ENCODE measurements at regions not wholly inside any gene's neighbourhood (a gene's known extent, or its start where the extent isn't known, plus 50 kb on each side); places are given as distances from the start of the nearest gene placed in this dataset.
"Not testable (repeated sequence)": the region's sequence is repeated elsewhere in the genome, so short reads cannot be mapped to it uniquely, and the experiment has no call there.

DNA sequence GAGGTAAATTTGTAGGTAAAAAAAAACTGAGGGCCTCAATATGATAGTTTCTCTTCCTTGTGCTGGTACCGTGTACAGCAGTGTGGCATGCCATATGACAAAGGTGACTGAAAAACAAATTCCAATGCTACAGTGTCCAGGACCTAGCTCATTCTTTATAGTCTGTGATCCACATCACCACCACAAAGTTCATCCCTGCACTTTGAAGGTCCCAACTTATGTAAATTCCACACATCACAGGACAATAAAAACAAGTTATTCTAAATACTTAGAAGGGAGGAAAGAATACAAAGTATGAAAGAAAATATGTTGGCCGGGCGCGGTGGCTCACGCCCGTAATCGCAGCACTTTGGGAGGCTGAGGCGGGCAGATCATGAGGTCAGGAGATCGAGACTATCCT lies 314.6 kb upstream of the SGCG start:
- no peak for DNase-seq

DNA sequence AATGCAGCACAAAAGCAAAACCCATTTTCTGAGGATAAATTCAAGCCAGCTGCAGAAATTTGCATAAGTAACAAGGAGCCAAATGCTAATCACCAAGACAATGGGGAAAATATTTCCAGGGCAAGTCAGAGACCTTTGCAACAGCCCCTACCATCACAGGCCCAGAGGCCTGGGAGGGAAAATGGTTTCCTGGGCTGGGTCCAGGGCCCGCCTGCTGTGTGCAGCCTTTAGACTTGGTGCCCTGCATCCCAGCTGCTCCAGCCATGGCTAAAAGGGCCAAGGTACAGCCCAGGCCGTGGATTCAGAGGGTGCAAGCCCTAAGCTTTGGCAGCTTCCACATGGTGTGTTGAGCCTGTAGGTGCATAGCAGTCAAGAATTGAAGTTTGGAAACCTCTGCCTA lies 309.5 kb upstream of the SGCG start:
- DNase-seq, result no peak

DNA sequence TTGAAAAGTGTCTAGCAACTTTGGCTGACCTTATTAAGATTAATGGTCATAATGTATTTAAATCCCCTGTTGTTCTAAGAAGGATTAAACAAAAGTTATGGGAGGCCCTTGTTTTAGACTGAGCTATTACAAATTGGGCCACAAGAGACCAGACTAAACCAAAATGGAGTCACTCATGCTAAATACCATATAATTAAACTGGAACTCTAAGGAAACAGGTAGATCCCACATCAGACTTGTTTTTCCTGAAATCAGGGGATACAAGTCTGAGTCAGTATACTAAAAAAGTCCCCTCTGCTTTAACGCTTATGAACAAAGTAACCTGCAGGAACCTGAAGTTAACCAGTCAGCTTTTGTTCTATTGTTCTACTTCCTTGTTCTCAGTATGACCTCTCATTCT lies 305.9 kb upstream of the SGCG start:
- DNase-seq, result no peak

DNA sequence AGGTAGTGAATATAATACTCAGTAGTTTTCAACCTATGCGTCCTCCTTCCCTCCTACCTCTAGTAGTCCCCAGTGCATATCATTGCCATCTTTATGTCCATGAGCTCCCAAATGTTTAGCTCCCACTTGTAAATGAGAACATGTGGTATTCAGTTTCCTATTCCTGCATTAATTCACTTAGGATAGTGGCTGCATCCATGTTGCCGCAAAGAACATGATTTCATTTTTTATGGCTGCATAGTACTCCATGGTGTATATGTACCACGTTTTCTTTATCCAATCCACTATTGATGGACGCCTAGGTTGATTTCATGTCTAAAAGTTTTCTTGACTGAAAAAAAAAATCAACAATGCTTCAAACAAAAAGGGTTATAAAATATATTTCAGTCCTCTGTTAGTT lies 303.4 kb upstream of the SGCG start:
- no peak for DNase-seq

DNA sequence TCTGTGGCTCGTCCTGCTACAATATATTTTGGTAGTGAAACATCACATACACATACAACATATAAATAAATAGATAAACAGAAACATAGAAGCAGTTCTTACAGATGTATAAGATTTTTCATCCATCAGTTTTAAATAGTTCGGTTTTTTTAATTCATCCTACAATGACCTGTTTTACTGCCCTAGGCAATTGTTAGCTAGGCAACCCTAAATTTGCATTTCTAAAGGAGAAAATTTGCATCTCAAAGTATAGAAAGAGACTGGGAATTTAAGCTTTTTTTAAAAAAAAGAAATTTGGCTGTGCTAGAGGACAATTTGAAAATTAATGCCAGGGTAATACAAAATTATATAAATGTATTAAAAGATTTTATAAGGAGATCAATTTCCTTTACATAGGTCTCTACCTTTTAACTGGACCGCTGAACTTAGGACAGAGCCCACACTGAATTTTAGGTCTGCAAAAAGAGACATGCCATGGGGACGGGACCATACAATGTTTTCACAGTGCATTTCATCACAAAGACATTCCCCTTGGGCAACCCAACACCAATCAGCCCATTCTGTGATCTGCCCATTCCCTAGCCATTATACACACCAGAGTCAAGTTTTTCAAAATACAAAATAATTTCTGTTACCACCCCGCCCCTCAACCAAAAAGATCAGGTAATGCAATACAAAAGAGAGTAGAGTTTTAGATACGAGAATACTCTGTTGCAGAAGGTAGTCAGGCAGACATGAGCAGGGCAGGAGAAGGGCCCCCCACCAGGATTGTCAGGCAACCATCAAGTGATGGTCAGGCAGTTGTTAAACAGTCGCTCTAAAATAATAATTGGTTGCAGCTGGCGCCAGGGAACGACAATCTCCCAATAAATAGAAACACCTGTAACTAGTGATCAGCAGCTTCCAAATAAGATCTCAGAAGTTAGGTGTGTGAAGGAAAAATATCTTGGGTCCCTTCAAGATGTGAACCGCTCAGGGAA lies 299.7 kb upstream of the SGCG start:
- DNase-seq, result no peak

DNA sequence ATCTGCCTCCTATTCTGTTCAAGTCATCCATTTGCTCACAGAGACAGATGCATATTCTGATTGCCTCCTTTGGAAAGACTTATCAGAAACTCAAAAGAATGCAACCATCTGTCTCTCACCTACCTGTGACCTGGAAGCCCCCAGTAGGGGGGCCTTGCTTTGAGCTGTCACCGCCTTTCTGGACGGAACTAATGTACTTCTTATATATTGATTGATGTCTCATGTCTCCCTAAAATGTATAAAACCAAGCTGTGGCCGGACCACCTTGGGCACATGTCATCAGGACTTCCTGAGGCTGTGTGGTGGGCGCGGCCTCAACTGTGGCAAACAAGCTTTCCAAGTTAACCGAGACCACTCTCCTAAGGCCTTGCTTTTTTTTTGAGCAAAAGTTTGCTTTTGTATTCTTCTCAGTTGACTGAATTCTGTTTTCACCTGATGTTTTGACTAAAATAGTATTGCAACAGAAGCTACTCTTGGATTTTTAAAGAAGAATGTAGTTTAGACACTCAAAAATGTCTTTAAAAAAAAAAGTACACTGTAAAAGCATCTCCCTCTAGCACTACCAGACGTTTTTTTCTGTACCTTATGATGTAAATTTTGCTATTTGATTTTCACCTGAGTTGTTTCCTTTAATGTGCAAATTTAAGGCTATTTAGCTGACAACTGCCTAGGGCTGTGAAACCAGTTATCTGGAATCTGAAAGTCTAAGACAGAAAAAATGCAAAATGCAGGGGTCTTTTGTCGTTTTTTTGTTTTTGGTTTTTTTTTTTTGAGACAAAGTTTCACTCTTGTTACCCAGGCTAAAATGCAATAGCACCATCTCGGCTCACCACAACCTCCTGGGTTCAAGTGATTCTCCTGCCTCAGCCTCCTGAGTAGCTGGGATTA lies 298.8 kb upstream of the SGCG start:
- DNase-seq, result not testable (repeated sequence)

DNA sequence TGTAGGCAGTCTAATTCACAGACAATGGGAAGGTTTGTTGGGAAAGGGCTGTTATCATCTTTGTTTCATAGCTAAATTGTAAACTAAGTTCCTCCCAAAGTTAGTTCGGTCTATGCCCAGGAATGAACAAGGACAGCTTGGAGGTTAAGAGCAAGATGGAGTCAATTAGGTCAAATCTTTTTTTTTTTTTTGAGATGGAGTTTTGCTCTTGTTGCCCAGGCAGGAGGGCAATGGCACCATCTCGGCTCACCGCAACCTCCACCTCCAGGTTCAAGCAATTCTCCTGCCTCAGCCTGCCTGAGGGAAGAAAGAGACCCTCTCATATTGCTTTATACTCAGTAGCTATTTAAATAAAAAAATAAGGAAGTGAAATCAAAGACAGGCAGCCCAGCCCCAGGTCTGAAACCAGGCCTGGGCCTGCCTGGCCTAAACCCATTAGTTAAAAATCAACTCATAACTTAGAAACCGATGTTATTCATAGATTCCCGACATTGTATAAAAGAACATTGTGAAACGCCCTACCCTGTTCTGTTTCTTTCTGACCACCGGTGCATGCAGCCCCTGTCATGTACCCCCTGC lies 297.4 kb upstream of the SGCG start:
- DNase-seq, result no peak

DNA sequence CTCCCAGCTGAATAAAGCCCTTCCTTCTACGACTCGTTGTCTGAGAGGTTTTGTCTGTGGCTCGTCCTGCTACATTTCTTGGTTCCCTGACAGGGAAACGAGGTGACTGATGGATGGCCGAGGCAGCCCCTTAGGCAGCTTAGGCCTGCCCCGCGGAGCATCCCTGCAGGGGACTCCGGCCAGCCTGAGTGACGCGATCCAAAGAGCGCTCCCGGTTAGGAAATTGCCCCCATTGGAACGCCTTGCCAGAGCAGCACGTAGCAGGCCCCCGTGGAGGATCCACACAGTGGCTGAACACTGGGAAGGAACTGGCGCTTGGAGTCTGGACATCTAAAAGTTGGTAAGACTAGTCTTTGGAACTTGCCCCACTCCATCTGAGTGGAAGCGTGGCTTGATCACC lies 296.8 kb upstream of the SGCG start:
- DNase-seq, result no peak

DNA sequence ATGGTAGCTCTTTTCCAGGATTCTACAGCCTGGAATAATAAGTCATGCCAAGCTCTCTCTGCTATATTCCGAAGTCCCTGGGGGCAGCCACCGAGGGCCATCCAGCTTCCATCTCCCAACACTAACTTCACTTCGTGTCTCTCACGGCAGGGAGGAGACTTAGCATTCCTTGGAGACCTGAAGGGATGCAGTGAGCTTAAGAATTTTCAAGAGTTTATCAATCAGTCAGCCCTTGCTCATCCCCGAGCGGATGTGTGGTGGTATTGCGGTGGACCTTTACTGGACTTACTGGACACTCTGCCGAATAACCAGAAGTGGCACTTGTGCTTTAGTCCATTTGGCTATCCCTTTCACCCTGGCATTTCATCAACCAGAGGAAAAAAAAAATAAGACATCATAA lies 294.7 kb upstream of the SGCG start:
- DNase-seq, result not testable (repeated sequence)

DNA sequence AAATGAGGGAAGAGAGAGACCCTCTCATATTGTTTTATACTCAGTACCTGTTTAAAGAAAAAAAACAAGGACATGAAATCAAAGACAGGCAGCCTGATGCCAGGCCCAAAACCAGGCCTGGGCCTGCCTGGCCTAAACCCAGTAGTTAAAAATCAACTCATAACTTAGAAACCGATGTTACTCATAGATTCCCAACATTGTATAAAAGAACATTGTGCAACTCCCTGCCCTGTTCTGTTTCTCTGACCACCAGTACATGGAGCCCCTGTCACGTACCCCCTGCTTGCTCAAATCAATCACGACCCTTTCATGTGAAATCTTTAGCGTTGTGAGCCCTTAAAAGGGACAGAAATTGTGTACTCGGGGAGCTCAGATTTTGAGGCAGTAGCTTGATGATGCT lies 291.4 kb upstream of the SGCG start:
- not testable (repeated sequence) for DNase-seq

DNA sequence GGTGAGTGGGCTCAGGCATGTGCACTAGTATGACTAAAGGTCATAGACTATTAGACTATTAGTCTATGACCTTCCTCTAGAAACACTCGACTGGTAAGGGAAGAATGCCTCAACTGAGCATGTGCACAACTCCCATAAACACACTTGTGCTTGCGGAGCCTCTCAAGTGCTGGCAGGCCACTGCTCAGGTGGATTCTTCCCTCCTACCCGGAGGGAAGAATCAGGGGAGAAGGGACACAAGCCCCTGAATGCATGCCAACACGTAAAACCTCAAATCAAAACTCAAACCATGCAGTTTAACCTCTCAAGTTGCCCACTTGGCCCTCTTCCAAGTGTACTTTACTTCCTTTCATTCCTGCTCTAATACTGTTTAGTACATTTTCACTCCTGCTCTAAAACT lies 287.6 kb upstream of the SGCG start:
- no peak for DNase-seq

DNA sequence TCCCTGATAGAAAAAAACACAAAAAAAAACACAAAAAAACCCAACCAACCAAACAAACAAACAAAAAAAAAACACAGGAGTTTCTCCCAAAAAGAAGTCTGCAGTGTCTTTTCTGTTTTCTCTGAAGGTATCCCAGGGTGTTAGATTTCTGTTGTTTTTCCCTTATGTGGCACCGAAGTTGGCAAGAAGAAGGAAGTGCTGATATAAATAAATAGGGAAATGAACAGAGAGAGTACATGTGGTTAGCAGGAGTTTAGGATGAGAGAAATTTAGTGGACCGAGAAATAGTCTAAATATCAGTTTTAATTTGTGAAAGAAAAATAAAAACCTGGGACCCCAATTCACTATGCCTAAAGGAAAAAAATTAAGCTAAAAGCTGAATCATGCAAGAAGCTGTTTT lies 287.0 kb upstream of the SGCG start:
- DNase-seq, result no peak

DNA sequence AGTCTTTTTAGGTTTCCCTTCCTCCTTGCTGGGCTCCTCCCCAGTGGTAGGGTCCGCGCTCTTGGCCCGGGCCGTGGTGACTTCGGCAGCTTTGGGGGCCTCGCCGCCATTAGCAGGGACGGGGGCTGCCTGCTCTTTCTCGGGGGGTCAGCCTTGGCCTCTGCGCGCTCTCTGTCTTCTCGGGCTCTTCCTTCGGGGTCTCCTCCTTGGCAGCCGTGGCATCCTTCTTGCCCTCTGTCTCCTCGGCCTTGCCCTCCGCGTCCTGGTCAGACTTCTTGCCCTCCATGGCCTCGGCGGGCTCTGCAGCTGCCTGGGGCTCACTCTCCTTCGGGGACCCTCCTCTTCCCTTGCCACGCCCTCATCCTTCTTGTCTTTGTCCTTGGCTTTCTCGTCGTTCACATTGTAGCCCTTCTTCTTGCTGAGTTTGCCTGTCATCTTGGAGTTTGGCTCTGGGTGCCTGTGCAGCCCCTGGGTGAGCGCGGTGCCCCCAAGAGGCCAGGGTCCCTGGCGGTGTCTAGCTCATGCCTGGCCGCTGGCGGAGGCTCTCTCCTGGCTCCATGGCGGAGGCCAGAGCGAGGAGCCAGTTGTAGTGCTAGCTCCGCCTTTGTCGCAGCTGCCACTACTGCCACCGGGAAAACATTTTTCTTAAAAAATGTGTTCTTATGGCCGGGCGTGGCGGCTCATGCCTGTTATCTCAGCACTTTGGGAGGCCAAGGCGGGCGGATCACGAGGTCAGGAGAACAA lies 283.0 kb upstream of the SGCG start:
- DNase-seq, result no peak

DNA sequence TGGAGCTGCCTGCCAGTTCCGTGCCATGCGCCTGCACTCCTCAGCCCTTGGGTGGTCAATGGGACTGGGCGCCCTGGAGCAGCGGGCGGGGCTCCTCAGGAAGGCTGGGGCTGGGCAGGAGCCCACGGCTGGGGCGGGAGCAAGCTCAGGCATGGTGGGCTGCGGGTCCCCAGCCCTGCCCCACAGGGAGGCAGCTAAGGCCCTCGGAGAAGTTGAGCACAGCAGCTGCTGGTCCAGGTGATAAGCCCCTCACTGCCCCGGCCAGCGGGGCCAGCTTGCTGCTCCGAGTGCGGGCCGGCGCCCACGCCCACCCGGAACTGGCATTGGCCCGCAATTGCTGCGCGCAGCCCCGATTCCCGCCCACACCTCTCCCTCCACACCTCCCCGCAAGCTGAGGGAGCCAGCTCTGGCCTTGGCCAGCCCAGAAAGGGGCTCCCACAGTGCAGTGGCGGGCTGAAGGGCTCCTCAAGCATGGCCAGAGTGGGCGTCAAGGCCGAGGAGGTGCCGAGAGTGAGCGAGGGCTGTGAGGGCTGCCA lies 280.3 kb upstream of the SGCG start:
- DNase-seq, result not testable (repeated sequence)

DNA sequence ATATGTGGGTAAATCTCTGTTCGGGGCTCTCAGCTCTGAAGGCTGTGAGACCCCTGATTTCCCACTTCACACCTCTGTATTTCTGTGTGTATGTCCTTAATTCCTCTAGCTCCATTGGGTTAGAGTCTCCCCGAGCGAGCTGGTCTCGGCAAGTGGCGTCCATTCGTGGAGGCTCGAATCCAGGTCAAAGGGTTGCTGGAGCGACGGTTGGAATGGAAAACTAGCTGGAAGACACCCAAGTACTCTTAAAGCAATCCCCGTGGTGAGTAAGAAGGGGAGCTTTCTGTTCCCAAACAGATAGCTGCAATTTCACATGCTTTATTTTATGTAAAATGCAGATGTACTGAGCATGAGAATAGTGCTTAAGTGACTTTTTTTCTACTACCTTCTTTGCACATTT lies 277.5 kb upstream of the SGCG start:
- DNase-seq, result no peak

DNA sequence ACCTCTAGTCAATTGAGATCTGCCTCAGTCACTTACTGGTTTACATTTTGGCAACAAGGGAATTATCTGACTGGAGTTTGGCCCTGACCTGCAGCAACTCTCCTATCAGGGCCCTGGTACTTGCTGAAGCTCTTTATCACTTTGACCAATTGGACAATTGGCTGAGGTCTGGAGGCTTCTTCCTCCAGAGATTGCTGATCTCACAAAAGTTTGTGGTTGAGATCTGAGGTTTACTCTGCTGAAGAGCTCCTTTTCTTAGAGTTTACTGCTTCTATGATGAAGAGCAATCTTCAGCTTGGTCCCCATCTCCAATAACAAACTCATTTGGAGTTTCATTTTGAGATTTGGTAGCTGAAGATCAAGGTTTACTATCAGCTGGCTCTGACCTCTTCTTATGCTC lies 276.9 kb upstream of the SGCG start:
- DNase-seq, result no peak

DNA sequence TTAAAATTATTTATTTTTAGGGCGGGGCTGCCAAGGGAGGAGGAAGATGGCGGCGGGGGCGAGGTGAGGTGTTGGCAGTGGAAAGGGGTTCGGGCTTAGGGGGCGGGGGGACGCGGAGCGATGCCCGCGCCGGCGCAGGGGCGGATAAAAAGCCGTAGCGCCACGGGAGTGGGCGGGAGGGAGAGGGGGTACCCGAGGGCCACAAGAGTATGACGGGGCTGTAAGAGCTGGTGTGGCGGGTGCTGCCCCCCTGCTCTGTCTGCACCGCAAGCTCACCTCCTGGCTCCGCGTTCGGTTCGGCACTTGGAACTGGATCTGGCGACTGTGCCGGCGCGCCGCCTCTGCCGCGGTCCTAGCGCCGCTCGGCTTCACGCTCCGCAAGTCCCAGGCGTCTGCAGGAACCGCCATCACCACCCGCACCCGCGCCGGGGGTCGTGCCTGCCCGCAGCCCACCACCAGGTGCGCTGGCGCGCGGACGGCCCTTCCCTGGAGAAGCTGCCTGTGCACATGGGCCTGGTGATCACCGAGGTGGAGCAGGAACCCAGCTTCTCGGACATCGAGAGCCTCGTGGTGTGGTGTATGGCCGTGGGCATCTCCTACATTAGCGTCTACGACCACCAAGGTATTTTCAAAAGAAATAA lies 265.2 kb upstream of the SGCG start:
- no peak for DNase-seq

DNA sequence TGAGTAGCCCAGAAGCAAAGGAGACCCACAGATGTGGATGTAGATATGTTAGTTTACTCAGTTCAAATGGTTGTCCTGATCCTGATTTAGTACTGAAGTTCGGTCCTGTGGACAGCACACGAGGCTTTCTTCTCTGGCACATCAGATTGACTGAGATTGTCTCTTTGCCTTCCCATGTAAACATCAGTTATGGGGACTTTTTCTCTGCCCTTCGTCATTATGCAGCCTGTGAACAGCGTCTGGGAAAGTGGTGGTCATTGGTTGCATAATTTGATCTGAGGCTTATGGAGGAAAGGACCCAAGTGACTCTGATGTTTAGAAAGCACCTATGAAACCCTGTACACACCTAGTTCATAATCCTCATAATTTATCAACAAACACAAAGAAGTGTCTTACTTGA lies 264.5 kb upstream of the SGCG start:
- DNase-seq, result not testable (repeated sequence)

DNA sequence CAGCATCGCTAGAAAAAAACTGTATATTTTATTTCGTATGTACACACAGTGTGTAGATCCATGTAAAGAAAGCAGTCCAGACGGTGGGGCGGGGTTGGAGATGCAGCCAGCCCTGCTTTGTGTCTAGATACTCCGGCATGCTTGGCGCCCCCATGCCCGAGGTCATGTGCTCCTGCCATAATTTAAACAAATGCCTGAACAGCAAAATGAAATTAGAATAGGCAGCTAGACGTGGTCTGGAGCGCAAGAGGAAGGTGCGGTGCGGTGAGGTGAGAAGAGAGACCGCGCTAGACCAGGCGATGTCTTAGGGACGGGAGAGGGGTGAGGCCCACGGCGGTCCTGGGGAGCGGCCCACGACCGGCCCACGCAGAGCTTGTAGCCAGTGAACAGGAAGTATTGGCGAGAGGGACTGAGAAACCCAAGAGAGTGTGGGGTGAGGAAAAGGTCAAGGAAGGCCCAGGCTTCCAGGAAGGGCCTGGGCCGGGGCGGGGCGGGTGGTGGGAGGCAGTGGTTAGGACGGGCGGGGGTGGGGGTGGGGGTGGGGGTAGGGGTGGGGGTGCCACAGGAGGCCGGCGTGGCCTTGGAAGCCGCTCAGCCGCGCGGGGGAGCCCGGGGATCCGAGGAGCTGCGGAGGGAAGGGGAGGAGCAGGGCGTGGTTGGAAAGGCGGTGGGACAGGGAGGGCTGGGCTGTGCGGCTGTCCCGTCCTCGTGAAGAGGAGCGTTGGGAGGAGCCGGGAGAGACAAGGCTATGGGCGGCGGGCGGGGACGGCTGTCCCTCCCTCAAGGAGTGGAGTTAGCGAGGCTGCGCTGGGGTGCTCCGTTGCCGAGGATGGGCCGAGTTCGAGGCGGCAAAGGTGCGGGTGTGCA lies 254.7 kb upstream of the SGCG start:
- no peak for DNase-seq

DNA sequence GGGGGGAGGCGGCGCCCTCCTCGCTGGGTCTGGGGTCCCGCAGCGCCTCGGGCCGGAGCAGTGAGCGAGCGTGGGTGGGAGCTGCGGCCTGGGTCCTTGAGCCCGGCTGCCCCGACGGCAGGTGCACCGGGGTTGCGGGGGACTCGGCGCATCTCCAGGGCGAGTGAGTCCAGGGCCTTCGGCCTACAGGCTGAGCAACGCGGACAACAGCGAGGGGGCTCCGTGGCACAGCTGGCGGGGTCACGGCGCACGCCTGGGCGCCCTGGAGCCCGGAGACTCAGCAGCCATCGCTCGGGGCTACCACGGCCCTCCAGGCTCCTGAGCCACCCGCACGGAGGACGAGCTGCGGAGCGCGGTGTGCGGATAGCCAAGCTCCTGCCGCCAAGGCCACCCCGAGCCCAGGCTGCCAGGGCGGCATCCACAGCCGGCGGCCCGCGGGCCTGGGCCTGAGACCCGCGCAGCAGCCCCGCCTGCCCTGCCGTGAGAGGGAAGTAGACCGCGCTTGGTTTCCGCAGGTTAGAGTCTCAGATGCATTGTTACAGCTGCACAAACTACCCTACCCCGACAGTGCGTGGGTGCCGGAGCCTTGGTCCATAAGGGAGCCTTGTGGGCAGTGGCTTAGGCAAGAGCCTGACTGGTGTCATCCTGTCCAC lies 253.9 kb upstream of the SGCG start:
- DNase-seq, result no peak

Measured in activated CD4-positive, alpha-beta T cell treated with anti-CD3 and anti-CD28 coated beads for 4 hours (primary cell).